Fibroblast of skin of left biceps (primary cell): ENCODE measurements at regions not wholly inside any gene's neighbourhood (a gene's known extent, or its start where the extent isn't known, plus 50 kb on each side); places are given as distances from the start of the nearest gene placed in this dataset.

Experiments
- DNase-seq, 2 experiments: peaks; one replicate each; pipeline ENCODE4 v3.0.0-alpha.2; 2013; ENCODE audit warnings: low read depth in 2 of 2

DNA sequence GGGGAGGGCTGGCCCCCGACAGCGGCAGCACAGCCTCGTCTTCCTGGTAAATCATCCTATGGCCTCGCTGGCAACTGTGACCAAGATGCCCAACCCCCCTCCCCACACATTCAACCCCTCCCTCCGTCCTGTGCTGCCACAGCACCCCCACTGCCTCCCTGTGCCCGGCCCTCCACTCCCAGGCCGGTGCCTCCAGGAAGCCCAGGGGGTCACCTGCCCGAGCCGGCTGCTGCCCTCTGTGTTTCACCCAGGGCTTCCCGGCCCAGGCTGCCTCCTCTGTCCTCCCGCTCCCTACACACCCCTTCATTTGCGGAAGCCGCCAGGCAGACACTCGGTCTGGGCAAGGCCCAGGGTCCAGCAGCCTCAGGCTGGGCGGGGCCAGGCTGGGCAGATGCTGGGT is 188.6 kb downstream of the RBFOX3 start:
- DNase-seq, result no peak

DNA sequence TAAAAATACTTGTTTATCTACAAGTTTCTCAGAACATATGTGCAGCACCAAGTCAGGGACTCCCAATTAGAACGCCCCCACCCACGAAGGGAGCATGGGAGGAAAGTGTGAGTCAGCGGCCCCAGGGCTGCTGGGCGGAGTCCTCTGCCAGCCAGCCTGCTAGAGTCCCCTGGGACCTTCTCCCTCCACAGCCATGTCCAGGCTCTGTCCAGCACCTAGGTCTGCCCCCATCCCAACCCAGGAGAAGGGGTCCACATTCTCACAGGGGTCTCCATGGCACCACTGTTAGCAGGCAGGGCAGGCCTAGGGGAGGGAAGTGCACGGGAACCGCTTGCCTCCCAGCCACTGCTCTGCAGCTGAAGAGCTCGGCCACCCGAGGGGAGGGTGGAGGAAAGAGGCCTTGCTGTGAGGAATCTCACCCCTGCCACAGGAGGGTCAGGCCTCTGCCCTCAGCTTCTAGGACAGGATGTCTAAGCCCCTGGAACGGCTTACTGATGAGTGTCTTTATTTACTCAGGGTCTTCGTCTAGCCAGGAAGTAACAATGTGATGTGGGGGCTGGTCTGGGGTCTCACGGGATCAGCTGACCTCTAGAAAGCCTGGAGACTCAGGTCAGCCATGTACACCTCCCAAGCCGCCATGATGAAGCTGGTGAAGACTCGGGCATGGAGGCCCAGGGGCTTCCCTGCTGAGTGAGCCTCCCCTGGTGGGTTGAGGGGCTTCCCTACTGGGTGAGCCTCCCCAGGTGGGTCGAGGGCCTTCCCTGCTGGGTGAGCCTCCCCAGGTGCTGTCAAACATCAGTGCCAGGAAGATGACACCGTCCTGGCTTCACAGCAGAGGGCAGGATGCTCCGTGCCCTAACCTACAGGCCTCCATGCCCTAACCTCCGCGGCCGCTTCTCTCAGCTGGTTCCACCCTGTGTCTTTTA is 190.3 kb downstream of the RBFOX3 start:
- DNase-seq, result peak in 1 of 2 experiments; percentile 4

DNA sequence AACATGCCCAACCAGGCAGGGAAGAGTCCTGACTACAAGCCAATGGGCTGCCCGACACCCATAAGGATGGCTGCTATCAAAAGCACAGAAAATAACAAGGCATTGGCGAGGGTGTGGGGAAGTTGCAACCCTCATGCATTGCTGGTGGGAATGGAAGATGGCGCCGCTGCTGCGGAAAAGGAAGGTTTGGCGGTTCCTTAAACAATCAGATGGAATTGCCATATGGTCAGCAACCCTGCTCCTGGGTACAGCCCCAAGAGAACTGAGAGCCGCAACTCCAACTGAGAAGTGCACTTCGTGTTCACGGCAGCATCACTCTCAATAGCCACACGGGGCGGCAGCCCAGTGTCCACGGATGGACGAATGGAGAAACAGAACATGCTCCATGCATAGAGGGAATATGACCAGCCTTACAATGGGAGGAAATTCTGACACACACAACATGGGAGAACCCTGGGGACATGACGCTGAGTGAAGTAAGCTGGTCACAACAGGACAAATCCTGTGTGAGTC is 193.3 kb downstream of the RBFOX3 start:
- no peak for DNase-seq

DNA sequence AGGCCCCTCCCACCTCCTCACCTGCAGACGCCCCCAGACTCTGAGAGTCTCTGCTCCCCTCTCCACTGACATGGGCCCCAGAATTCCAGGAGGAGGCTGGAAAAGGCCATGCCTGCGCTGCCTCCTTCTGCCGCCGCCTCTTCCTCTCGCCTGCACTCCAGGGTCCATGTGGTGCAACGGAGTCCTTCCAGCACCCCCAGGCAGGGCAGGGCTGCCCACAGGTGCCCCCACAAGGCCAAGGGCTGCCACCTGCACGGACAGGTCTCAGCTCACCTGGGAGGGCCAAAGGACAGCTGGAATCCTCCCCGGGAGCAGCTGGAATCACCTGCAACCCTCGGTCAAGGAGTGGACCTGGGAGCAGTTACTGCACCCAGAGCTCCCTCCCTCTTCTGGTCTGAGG is 194.9 kb downstream of the RBFOX3 start:
- no peak for DNase-seq

DNA sequence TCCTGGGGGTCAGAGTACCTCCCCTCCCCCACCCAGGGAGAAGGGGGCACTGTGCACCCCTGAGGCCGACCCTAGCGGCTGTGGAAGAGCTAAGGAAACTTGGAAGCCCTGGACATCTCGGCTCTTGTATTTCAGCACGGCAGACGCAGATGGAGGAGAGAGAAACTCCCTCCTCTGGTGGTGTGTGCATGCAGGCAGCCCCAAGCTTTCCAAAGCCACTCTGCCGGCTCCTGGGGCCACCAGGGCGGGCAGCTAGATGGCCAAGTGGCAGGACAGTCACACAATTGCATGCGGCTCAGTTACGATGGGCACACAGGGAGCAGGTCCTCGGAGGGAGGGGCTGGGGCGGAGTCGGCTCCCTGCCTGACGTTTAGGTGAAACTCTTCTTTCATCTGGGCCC is 195.5 kb downstream of the RBFOX3 start:
- DNase-seq, result no peak

DNA sequence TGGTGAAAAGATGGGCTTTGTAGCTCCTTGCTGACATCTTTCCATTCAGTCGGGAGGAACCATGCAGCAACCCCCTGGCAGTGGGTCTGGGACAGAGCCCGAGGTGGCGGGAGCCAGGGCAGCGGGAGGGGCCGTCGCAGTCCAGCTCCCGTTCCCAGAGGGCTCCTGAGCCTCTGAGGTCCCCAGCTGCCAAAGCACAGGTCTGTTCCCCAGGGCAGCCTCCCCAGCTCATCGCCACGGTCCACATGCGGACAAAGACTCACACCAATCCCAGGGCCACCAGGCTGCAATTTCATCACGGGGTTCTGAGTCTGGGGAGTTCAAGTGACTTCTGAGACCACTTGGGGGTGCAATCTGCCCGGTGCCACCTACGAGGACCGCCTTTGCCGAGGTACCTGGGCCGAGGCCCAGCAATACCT is 196.0 kb downstream of the RBFOX3 start:
- DNase-seq, result no peak

DNA sequence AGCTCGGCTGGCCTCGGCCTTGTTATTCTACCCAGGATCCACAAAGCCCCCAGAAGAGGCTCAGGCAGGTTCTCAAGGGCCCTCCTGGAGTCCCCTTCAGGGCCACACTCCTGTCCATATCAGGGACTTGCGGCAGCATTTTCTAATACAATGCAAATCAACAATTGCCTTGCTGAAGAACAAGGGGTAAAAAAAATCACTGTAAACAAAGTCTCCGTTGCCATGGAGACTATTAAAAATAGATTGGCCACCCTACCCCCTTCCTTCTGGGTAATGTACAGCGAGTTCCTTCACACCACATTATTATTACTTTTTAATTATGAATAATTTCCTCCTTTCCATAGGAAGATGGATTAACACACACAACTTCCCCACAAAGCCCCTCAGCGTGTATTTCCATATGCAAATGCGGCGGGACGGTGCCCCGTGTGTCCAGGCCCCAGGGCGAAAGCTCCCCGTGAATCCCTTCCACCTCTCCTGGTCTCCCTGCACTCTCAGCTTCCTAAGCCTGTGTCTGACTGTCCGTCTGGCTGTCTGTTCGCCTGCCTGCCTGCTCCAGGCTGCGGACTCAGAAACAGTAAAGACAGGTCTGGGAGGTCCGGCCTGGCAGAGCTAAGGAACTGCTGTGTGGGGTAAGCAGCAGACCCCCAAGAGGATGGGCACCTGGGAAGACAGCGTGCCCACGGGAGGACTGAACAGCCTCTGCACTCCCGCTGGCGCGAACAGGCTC is 196.6 kb downstream of the RBFOX3 start:
- DNase-seq, result no peak

DNA sequence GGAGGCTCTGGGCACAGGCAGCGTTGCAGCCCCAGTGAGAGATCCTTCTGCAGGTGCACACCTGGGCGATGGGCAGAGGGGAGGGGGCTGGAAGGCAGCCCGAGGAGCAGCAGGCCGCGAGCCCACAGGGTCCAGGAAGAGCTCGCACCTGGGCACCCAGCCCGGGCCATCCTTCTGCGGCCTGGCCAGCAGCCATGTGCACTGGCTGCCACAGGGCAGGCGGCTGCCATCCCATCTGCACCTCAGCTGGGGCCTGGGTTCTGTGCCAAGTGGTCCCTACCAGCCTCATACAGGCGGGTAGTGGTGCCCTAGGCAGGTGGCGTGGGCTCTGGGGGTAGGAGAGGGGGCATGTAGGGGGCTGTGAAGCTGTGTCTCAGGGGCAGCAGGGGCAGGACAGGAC is 197.2 kb downstream of the RBFOX3 start:
- DNase-seq, result no peak

DNA sequence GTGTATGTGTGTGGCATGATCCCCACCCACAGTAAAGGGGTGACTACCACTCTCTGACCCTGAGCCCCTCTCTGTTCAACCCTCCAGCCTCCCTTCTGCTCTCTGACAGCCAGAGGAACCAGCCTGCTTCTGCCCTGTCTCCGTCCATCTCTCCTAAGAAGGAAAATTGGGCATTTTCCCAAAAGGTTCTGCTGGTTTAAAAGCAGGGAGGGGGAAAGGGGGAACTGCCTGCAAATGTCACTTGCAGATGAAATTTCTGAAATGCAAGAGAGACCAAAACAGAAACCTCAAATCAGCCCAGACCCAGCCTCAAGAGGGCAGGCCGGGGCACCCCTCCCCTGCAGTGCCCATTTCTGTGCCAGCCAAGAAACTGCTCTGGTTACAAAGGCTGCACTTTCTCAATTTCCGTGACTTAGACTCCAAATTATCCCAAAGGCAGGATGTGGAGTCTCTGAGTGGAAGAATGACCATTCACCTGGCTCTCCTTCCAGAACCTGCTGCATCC is 197.9 kb downstream of the RBFOX3 start:
- no peak for DNase-seq

DNA sequence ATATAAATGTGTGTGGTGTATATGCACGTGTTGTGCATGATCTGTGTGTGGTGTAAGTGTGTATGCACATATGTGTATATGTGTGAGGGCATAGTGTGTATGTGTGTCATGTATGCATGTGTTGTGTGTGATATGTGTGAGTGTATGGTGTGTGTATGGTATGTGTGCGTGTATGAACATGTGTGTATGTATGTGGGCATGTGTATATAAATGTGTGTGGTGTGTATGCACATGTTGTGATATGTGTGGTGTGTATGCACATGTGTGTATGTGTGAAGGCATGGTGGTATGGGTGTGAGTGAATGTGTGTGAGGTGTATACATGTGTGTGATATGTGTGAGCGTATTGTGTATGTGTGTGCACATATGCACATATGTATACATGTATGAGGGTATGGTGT is 198.7 kb downstream of the RBFOX3 start:
- no peak for DNase-seq

DNA sequence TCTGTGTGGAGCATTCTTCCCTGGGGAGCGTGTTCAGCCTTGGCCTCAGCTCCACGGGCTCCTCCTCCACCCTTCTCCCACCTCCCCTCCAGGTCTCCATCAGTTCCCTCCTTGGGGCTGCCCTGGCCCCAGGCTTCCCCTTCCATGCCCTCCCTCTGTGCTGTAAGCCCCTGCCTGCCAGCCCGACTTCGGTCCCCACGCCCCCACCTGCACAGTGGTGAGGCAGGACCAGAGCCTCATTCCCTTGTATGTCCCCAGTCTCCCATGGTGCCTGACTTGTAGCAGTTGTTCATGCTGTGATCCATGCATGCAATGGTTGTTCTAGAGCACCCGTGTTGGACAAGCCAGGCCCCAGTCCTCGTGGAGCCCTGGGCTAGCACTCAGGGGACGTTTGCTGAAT is 199.4 kb downstream of the RBFOX3 start:
- DNase-seq, result no peak

DNA sequence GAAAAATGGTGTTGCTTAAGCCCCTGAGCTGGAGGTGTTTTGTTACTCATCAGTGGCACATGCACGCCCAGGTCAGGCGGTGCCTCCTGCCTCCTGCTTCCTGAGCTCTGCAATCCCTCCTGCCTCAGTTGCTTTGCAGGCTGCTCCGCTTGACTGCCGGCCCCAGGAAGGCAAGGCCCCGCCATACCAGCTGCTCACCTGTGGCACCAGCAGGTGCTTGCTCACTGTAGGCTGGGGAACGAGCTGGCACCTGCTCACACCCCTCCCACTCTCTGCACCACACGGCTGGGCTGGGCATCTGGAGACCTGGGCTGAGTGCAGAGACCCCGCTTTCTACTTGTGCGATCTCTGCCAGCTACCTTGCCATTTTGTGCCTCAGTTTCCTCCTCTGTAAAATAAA is 200.2 kb downstream of the RBFOX3 start:
- no peak for DNase-seq

DNA sequence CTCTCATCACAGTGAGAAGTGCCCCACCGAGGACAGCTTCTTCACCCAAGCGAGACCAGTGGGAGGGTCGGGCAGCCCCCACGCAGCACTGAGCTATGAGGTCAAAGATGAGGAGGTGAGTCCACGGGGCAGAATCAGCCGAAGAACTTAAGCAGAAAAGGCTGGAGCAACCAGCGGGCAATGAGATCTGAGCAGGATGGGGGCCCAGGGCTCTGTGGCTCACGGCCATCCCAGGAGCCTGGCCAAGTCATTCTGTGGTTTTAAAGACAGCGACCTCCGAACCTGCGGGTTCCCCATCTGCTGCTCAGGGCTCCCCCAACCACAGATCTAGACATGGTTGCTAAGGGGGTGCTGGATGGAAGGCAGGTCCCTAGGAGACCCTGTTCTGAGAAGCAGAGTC is 202.6 kb downstream of the RBFOX3 start:
- no peak for DNase-seq

DNA sequence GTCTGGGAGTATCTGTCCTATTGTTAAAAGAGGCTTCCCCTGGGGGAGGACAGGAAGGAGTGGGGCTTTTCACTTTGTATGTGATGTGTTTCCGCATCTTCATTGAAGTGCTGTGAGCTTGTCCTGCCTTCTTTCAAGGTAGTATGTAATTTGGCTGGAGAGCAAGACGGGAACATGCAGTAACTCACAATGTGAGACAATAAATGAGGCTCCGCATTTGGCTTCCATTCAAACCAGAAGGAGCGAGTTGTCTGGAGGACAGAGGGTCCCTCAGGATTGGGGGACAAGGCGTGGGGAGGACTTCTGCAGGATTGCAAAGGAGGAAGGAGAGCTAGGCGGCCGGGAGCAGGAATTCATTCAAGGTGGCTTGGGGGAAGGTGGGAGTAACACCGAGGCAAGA is 203.5 kb downstream of the RBFOX3 start:
- DNase-seq, result no peak

DNA sequence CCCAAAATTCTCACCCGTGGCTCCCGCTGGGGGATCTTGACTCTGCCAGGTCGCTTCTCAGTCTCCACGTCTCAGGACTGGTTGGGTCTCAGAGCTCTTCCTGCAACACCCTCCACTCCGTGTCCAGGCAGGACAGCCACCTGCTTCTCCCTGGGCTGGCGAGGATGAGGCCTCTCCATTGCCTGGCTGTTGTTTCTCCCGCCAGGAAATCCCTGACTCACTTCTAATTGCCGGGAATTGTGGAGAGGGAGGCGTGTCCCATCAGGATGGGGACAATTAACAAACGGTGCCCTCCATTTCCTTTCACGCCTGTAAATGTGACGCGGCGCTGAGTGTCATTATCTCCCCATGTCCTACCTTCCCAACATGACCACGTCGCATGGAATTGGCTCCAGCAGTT is 204.5 kb downstream of the RBFOX3 start:
- DNase-seq, result no peak

DNA sequence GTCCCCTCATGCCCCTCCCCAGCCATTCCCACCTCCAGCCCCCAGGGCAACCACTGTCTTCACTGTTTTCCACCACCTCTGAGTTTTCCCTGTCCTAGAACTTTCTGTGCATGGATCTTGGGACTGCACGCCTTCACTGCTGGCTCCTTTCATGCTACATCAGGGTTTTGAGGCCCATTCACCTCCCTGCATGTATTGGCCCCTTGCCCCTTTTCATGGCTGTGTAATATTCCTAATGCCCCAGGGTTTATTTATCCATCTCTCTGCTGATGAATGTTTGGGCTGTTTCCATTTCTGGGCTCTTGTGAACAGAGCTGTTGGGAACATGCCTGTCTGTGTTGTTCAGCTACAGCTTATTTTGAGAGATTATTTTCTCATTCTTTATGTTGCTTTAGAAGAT is 205.0 kb downstream of the RBFOX3 start:
- DNase-seq, result no peak

DNA sequence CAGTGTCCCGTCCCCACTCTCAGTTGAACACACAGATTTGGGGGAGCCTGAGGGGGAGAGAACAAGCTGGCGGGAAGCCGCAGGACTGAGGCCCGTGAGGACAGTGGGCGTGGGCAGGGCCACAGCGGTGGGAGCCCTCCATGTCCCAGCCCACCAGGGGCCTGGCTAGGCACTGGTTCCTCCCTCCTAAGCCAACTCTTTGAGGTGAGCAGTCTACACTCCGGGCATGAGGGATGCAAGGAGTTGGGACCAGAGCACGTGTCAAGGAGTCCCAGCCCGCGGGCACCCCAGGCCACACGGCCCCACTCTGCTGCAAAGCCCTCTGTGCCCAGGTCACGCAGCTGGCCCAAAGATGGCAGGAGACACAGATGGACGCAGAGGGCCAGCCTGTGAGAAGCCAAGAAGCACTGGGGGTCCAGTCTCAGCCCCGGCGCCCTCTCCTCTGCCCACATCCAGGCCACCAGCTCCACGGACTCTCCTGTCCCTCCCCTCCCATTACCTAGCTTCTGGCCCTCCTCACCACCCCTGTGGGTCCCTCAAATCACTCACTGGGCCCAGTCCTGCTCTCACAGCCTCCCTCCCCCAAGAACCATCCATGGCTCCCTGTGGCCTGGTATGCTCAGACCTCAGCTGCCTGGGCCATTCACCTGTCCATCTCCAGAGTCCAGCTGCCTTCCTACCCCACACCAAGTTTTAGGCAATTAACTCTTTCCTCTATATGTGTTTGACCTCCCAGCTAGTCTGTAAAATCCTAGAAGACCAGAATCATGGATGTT is 206.5 kb downstream of the RBFOX3 start:
- DNase-seq, result no peak

DNA sequence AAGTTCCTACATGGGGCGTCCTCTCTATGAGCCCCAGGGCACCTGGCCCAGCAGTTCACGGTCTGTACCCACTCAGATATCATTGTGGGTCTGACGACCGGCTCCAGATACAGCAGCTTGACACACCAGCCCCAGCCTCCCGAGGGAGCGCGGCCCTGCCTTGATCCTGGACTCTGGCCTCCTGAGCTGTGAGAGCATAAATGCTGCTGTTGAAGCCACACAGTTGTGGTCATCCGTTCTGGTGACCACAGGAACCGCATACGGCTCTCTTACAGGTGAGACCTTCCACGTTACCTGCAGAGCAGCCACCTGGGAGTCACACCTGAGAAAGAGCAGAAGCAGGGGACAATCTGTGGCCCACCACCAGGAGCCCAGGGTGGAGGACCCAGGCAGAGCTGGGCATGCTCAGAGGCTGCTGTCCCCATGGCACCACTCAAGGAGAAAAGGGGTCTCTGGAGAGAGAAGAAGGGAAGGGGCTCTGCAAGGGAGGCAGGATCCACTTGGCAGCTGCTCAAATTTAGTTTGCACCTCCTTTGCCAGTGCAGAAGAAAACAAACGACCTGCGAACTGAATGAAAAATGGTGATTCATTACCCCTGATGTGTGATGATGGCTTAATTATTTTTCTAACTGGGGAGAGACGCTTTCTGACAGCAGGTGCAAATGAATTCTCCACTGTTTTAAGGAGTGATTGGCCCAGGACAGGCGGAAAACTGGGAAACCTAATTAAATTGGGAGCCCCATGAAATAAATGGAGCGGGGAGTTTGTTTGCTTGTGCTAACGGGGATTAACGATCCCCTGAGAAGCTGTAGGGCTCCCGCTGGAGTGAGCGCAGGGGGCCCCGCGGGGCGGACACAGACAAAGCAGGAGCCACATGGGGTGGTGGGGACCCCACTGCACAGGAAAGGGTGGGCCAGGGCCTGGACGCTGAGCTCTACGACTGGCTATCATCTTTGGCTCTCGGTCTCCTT is 208.9 kb downstream of the RBFOX3 start:
- no peak for DNase-seq

DNA sequence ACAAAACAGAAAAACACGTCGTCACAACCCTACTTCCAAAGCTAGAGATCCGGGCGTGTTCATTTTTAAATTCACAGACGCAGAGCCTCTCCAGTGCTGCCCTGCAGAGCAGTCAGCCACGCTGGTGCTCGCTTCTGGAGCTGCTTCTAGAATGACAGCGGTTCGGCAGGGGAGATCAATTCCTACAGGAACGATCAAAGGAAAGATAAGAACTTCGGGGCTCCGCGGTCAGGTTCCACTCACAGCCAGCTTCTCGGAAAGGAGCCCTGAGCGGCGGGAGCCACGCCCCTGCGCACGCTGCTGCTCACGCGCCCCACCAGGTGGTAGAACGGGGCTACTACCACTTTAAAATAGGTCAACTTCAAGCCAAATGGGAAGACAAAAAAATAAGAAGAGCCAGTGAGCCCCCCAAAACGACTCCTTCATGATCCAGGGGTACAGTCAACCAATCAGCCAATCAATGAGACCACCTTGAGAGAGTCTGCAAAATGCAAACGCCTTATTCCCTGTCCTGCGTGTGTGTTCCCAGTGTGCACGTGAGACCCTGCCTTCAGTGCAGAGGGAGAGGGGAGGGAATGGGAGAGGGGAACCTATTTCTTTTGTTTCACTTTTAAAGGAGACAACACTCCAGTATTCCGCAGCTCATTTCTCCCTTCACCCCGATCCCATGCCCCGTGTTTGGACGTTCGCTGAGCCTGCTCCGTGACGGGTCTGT is 209.7 kb downstream of the RBFOX3 start:
- peak in 1 of 2 experiments; percentile 12 for DNase-seq

DNA sequence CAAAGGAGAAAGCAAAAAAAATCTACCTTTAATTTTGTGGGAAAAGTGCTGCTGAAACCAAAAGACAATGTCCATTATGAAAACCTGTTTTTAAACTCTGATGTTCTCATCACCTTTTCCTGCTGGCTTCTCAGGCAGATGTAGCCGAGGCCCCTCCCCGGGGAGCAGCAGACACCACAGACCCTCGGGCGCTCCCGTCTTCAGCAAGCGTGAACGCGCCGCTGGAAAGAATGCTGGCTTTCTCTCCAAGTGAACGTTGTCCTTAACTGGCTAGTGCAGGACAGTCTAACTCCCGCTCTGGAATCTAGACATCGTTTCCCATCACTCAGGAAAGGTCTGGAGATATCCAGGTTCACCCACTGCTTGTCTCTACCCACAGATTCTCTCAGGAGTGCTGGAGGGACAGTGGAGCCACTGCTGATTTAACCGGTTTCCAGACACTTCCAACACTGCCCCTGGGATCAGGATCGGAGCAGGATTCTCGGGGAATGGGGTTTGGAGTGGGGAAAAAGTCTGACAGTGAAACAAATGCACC is 211.2 kb downstream of the RBFOX3 start:
- DNase-seq, result no peak
